KBM-7 (cell line): ENCODE measurements at regions not wholly inside any gene's neighbourhood (a gene's known extent, or its start where the extent isn't known, plus 50 kb on each side); places are given as distances from the start of the nearest gene placed in this dataset.

Experiments used
- DNase-seq: peaks from one replicate; pipeline ENCODE4 v3.0.0-alpha.2; 2015
- in situ Hi-C: fragments of 300-500 bp; cut with MboI; formaldehyde crosslinking; loops from 2 replicates; pipeline ENCODE4 v1.14.3; 2020; ENCODE audit warnings: low sequenced_read_pairs, low pct_unique_long_range_greater_than_20kb, mixed read lengths

DNA sequence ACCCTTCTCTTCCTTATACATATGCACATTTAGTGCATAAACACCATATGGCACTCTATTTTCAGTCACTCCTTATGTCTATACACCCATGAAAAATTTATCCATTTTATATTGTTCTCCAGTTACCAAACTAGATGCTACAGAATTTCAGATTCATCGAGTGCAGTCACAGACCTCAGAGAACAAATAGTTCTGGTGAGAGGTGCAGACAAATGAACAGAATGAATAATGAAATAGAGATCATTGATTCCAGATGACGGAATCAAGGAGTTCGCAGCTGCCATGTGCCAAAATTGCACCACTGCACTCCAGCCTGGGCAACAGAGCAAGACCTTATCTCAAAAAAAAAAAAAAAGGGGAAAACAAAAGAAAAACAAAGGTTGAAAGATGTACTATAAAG, 214.8 kb upstream of the CEP162 start:
- no peak for DNase-seq
- in situ Hi-C loops = no loop called here

DNA sequence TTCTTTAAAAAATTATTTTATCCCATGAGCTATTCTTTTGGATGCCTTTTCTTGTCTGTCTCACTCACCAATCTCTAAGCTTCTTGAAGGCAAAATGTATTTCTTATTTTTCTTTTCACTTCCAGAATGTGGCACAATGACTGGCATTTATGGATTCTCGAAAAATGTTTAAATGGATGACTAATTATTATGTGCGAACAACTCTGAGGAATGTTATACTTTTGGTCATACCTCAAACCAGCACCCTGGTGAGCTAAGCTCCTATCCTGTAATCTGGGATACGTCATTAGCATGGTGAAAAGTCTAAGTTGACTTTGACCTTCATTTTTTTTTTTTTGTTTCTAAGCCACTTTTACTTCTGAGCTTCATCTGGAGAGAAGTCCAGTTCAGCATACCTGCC, 214.0 kb upstream of the CEP162 start:
- no peak for DNase-seq
- in situ Hi-C loops = no loop called here

DNA sequence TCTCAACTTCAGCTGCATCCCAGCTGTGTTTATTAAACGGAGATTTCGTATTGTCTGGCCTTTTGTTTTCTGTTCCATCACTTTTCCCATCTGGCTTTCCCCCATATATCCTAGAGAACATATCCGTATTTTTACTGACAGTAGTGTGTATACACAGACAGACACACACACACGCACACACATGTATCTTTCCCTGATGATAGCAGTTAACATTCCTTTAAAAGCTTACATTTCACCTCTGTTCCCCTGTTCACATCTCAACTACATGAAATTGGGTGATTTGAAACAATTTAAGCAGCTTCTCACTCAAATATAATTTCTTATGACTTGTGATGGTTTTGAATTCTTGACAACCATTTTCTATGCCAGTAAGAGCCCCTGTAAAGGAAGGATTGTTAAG, 207.1 kb upstream of the CEP162 start:
- in situ Hi-C loops = no loop called here
- no peak for DNase-seq

DNA sequence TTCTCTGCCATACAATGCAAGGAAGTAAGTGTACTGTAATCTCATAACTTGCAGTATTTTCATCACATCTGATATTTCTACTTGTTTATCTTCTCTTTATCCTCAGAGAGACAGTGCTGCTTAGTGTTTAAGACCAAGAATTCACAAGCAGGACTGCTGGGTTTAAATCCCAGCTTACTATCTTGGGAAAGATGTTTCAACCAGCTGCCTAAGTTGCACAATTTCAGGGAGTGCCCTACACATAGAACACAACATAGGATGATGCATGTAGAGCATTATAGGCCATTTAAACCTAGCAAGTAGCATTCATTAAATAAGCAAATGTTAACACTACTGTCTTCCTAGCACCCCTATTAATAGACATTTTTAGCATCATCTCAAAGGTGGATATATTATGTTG, 205.2 kb upstream of the CEP162 start:
- in situ Hi-C loops = no loop called here
- DNase-seq = no peak

DNA sequence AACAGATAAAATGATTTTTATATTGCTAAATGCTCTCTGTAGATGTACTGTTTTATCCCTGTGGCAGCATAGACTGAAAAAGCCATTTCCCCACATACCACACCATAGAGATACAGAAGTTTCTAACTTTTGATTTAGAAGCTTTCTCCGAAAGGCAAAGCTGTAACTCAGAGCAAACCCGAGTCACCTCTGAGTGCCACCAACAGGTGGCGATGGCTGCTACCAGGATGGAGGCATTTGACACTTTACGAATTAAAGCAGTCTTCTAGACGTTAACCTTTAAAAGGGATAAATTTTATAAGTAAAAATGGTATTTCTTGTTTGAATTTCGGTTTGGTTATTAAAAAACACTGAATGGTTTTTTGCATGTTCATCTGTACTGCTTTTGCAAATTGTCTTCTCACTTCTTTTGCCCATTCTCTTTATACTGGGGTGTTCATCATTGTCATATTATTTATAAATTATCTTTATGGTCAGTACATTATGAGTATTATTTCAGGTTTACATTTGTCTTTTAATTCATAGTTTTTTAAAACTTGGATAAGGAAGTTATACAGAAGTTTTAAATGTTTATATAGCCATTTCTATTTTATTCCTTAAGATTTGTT, 201.0 kb upstream of the CEP162 start:
- peak; percentile 33 for DNase-seq
- in situ Hi-C loops = no loop called here

DNA sequence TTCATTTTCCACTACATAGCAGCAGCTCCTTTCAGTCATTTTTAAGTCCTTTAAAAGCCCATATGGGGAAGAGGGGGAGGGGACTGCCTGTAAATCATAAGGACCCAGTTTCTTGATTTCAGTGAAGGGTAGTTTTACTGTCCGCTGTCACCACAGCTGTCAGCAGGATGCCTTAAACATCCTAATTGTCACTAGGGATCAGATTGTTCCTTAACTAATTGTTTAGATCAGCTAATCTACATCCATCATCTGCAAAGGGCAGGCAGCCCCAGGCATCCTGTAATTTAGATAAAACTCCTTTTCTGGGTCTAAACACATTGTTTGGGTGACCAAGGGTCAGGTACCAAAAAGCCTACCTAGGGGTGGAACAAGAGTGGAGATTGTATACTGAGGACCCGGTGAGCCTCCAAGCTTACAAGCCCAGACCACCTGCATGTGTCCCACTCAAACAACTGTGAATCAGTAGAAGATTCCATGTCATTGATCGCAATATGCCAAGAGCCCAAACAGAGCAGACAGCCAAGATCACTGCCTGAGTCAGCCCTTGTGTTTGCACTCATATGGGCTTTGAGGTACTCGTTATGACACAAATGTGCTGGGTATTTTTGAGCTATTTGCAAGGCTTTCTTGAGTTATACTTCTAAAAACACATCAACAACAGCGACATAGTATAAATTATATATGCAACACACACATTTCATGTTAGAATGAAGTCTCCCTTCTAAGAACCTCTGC, 198.7 kb upstream of the CEP162 start:
- no peak for DNase-seq
- in situ Hi-C loops = no loop called here

DNA sequence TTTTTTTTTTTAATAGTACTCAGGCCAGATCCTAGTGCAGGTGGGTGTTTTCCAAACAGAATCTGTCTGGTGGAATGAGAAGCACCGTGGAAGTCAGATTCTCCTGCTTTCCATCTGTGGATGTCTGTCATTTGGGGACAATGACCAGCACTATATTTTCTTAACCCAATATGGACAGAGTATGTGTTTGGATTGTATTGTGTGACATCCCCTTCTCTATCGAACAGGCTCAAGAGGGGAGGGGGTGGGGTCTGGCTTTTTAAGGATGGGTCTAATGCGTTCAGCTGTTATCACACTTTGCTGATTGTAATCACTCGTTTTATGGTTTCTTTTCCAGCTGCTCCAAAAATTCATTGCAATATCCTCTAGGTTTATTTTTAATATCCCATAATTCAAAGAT, 197.5 kb upstream of the CEP162 start:
- DNase-seq = no peak
- in situ Hi-C loops = no loop called here

DNA sequence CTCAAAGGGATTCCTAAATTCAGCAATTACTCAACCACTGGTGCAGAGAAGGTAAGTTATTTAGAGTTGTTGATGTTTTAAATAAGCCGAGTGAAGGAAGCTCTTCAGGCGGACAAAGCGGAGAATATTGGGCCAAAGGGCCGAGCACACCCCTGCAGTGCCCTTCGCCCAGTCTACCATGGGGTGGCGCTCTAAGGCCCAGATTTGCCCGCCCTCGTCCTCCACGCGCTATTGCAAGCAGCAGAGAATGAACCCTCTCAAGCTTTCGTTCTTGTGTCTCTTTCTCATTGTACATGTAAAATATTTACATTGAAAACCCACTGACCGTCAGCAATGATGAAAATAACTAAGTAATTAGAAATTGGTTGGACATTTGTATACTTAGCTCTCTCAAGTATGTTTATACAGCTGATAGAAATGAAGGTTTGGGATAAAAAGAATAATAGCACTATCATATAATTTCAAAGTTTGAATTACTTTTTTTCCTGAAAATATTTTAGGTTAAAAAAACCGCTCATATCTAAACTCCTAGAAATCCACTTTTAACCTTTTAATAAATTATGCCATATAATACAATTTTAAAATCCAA, 195.0 kb upstream of the CEP162 start:
- in situ Hi-C loops = no loop called here
- DNase-seq = peak; percentile 62

DNA sequence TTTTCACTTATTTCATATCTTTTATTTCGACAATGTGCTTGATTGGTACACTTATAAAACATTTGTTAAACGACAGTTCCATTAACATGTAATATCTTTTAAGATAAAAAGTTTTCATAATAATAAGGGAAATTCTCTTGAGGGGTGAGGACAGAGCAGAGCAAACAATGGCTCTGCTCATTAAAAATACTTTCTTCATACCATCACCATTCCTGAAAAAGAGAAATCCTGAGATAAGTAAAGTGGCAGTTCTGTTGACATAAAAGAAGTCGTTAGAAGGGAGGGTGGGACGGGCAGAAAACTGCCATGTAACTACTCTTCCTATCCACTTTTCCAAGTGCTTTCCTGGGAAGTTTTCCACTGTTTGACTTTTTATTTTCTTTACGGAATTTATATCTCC, 193.6 kb upstream of the CEP162 start:
- DNase-seq = no peak
- in situ Hi-C loops = no loop called here

DNA sequence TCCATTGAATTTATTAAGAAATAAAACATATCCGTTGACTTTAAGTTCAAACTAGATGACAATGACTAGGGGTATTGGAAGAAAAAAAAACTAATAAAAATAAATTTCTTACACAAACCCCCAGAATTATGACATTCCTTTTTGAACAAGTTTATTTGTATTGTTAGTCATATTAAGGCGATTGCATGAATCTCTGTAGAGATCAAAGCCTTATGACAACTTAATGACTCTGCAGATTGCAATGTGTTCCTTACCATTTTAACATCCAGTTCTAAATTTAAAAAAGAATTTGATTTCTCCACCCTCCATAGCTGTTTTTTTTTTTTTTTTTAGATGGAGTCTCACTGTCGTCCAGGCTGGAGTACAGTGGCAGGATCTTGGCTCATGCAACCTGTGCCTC, 189.8 kb upstream of the CEP162 start:
- DNase-seq = no peak
- in situ Hi-C loops = no loop called here

DNA sequence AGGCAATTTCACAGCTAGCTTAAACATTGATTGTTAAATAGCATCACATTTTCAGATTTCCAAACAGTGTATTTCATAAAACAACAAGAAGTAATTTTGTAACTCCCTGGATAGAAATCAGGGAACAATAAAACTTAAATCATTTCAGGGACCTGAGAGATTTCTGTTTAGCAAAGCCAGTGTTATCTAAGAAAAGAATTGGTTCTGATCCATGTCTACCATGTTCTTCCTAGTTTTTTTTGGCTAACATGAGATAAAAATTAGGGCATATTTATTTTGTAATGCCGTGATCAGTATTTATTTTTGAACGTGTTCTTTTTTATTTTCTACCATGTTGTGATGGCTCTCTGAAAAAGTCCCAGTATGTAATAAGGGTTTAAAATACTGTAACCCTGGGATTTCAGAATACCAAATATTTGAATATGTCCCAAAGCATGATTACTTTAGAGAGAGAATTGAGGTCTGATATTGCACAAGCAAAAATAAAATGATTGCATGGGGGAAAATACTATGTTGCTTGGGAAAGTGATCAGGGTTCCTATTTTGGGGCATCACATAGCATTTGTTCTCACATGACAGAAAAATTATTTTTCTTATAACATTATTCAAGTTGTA, 188.7 kb upstream of the CEP162 start:
- in situ Hi-C loops = no loop called here
- no peak for DNase-seq

DNA sequence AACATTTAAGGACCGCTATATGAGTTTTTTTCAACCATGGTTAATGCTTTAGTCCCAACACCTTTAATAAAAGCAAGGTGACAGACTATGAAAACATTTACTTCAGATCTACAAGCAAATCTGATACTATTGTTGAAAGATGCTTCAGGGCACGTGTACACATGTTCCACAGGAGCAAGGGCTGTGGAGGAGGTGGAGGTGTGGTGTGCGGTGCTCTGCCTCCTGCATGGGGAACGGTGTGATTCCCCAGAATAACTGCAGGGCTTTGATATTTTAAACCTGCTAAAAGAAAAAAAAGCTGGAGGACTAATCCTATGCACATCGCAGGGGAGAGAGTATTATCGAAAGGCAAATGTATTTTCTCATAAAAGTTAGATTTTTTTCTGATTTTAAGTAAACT, 188.1 kb upstream of the CEP162 start:
- DNase-seq = no peak
- in situ Hi-C loops = no loop called here

DNA sequence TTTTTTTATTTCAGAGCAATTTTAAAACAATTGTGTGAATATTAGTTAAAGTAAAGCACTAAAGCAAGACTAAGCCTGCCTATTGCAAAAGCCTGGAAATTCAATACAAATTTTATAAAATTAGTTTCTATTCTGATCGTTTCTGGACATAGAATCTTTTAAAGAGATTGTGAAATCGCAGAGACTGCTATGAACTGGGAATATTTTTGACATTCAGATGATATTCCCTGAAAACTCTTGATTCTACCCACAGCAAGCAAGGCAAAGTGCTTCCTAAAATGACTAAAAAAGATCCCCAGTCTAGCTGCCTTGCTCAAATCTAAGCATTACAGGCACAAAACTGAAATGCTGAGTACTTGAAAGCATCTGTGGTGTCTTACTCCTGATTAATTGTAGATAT, 187.6 kb upstream of the CEP162 start:
- no peak for DNase-seq
- in situ Hi-C loops = no loop called here

DNA sequence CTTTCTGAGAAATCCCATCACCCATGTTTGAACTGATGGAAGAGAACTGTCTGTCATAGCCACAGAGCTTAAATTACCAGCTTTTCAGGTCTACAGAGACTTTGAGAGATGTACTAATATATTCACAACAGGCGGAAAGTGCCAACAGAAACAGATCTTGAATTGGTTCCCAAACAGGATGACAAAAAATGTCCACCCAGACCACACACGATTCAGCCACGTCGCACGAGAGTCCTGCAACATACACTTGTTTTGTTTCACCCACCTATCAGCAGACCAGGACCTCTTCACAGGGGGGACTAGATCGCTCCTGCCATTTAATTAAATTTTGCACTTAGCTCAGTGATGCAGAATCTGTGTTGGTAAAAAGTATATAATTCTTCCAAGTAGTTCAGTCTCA, 187.1 kb upstream of the CEP162 start:
- in situ Hi-C loops = no loop called here
- DNase-seq = no peak

DNA sequence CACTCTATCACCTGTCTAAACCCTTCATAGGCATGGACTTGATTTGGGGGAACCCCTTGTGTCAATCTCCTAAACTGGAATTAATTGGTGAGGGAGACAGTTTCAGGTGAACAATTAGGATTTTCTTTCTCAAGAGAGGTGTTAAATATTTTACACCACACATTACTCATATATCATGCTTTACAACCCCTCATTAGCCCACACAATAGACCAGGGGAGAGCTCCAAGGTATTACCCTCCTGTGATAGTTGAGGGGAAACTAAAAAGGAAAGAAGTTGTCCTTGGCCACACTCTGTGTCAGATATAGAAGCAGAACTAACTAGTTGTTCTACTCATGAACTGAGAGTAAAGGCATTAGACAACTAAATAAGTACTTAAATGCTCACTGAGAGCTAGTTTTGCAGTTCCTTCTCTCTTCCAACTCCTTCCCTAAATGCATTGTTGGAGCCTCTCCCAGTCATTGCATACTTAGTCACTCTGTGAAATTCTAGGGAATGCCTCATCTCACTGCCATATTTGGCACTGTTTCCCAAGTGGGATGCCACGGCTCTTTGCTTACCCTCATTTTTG, 183.7 kb upstream of the CEP162 start:
- in situ Hi-C loops = no loop called here
- DNase-seq = no peak

DNA sequence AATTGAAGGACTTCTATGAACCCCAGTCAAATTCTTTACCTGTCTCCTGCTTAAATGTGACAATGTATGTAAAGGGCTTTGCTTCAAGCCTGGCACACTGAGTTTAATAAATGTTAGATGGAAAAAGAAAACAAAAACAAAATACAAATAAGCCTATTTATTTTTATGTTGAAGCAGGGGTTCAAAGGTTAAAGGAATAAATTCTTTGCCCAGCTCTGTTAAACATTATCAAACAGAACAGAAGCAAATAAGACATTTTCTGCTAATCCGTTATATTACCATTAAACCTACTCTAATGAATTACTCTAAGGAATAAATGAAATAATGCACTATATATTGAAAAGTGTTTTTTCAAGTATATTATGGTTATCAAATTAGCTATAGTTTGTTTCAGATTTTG, 182.5 kb upstream of the CEP162 start:
- in situ Hi-C loops = no loop called here
- no peak for DNase-seq

DNA sequence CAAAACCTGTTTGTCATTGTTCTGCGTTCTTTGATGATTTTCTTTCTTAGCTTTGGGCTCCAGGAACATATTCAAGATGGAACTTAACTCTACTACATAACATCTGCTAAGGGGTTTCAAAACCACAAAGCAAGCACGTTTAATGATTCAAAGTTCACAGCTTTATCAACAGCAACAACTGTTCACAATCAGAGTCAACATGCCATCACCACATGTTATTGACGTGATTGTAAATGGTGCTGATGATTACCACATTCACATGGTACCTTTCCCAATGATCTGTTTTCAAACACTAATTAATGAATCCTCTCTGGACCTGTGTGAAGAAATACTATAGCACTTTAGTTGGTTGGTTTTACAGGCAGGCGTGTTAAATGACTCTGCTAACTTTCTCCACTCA, 180.6 kb upstream of the CEP162 start:
- no peak for DNase-seq
- in situ Hi-C loops = no loop called here

DNA sequence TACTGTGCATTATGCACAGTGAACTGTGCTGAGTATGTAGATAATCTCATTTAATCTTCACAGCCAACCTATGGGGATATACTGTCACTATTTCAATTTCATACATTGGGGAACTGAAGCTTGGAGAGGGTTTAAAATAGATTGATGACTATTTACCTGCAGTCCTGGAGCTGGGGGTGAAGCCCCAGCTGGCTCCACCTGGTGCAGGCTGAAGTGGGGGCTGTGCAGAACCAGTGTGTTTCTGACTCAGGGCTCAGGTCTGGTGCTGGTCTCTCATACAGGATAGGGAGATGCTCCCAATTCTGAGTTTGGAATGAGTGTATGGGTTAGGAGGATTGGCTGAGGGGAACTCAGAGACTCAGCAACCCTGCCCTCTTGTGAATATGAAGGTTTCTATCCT, 176.1 kb upstream of the CEP162 start:
- no peak for DNase-seq
- in situ Hi-C loops = no loop called here

DNA sequence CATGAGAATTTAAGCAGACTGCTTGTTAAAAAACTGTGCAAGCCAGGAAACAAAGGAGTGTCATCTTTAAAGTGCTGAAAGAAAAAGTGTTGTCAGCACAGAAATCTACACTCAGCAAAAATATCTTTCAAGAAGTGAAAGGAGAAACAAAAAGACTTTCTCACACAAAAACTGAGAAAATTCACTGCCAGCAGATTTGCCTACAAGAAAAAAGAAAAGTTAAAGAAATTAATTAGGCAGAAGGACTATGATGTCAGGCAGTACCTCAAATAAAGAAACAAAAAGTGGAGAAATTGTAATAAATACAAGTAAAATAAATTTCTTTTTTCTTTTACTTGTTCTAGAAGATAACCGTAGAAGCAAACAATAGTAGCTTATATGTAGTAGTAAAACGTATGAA, 171.6 kb upstream of the CEP162 start:
- DNase-seq = no peak
- in situ Hi-C loops = no loop called here

DNA sequence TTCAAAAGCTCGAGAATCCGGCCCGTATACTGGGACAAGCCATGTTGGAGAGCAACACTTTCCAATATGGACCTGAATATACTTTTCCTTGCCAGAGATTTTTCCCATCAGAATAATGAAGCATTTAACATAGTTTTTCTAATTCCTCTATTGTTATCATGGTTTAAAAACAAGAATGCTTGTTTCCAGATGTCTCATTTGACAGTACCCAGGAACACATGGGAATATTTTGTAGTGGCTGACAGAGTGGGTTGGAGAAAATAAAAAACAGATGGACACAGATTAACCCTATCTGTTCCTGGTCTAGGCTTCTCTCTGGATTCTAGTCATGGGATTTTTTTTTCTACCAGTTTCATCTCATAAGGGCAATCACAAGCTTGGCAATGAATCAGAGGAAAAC, 164.8 kb upstream of the CEP162 start:
- in situ Hi-C loops = no loop called here
- no peak for DNase-seq
